Activated CD8-positive, alpha-beta T cell treated with anti-CD3 and anti-CD28 coated beads, Interleukin-2, amount 10 ng/mL, durations not matched to agents 7 days and 5 days (primary cell): ENCODE measurements at regions not wholly inside any gene's neighbourhood (a gene's known extent, or its start where the extent isn't known, plus 50 kb on each side); places are given as distances from the start of the nearest gene placed in this dataset.

ENCODE experiments used
- ATAC-seq: fragments of 150-1000 bp; cut with Tn5 transposase; one replicate; pipeline ENCODE4 v1.10.0; 2021; ENCODE audit warnings: moderate library complexity
- CTCF ChIA-PET: fragments of 350-600 bp; sonication (Branson Sonifier 250); formaldehyde crosslinking; loops from one replicate; lab custom pipeline; 2021; ENCODE audit warnings: antibody characterized with exemption; lab: Charles Lee
- POLR2A ChIA-PET: fragments of 350-600 bp; sonication (Branson Sonifier 250); formaldehyde crosslinking; loops from one replicate; lab custom pipeline; 2021; ENCODE audit warnings: antibody characterized with exemption; lab: Charles Lee
- DNase-seq: peaks from one replicate; pipeline ENCODE4 v3.0.0-alpha.2; 2020
- H3K27ac Mint-ChIP-seq: one replicate; pipeline ENCODE4 v1.8.0; 2021; ENCODE audit warnings: mild to moderate bottlenecking, mixed read lengths
- H3K27me3 Mint-ChIP-seq: one replicate; pipeline ENCODE4 v1.8.0; 2021; ENCODE audit warnings: low read depth, mixed read lengths
- H3K36me3 Mint-ChIP-seq: one replicate; pipeline ENCODE4 v1.8.0; 2021; ENCODE audit warnings: low read depth, mixed read lengths
- H3K4me1 Mint-ChIP-seq: one replicate; pipeline ENCODE4 v1.8.0; 2021; ENCODE audit warnings: low read depth, mixed read lengths
- H3K4me3 Mint-ChIP-seq: one replicate; pipeline ENCODE4 v1.8.0; 2021; ENCODE audit warnings: mild to moderate bottlenecking, mixed read lengths
- H3K9me3 Mint-ChIP-seq: one replicate; pipeline ENCODE4 v1.8.0; 2022; ENCODE audit warnings: mixed read lengths; ENCODE audit not compliant: insufficient read depth

DNA sequence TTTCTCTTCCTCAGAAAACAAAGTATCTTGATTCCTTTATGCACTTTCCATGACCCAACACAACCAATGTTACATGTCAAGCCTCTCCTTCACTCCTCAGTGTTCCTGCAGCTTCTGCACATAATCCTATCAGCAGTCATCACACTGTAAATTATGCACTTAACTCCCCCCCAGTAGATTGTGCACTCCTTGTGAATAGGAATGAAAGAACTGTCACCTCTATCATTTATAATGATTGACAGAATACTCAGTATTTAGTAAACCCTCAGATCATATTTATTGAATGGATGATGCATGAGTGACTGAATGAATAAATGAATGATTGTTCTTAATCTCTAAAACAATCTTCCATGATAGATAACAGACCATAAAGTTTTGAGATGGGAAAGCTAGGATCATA, 253.3 kb downstream of the HS3ST1 start:
- no peak overlapping the region for H3K27ac Mint-ChIP-seq
- CTCF ChIA-PET, result no interaction called here
- ATAC-seq (no peak), DNase-seq (no peak)
- no peak overlapping the region for H3K4me3 Mint-ChIP-seq
- no peaks in the 10 kb centered on the region for H3K9me3 Mint-ChIP-seq
- no peaks in the 10 kb centered on the region for H3K27me3 Mint-ChIP-seq
- POLR2A ChIA-PET, result no interaction called here
- H3K4me1 Mint-ChIP-seq, result no peaks in the 10 kb centered on the region
- H3K36me3 Mint-ChIP-seq, result no peaks in the 10 kb centered on the region

DNA sequence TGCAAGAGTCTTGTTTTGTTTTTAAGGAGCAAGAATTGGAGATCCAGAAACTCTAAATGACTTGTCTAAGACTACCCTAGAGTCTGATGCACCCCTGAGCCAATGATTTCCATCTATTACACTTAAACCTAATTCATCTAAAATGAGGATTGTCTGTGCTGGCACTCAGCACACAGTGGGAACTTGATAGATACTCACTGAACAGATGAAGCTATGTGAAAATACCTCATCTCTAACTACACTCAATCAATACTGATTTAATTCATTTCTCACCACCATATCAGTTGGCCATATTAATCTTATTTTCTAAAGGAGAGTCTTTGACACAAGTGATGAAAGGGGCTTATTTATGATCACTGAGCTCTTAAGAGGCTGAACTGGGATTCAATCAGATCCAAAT, 262.1 kb downstream of the HS3ST1 start:
- ChIA-PET POLR2A (no interaction called here), CTCF (no interaction called here)
- DNase-seq (no peak), ATAC-seq (no peak)
- Mint-ChIP-seq H3K27me3 (no peaks in the 10 kb centered on the region), H3K36me3 (no peaks in the 10 kb centered on the region), H3K4me1 (no peaks in the 10 kb centered on the region), H3K9me3 (no peaks in the 10 kb centered on the region), H3K4me3 (no peak overlapping the region), H3K27ac (no peak overlapping the region)

DNA sequence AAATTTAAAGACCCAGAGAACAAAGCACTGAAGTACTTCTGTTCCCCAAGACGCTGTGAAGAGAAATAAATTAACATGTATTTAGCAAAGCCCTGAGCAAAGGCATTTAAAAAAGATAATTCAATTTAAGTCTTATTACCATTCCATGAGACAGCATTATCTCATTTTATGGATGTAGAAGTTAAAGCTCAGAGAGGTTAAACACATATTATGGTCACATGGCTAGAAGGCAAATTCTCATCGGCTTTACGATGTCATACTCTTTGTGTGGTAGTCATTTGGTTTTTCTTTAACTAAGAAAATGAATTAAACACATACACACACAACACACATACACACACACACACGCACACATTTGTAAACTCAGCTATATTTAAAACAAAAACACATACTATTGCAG, 262.7 kb downstream of the HS3ST1 start:
- Mint-ChIP-seq H3K4me3 (no peak overlapping the region), H3K36me3 (no peaks in the 10 kb centered on the region), H3K27me3 (no peaks in the 10 kb centered on the region), H3K9me3 (no peaks in the 10 kb centered on the region), H3K27ac (no peak overlapping the region), H3K4me1 (no peaks in the 10 kb centered on the region)
- no peak for DNase-seq
- ATAC-seq, result no peak
- CTCF ChIA-PET, result no interaction called here
- POLR2A ChIA-PET, result no interaction called here

DNA sequence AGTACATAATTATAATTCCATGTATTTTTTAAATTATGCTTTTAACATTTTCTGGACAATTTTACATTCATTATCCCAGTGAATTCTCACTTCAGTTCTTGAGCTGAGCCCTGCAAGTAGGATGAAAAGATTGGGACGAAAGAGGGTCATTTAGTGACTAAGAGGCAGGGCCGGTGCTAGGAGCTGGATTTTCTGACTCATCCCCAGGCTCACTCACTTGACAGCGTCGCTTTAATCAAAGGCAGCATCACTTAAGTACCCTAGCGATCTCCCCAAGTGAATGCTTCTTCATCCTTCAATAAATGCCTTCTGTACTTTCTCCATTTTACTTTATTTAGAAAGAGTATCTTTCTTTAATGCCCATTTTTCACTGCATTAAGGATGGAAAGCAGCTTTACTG, 263.6 kb downstream of the HS3ST1 start:
- Mint-ChIP-seq H3K4me3 (no peak overlapping the region), H3K27me3 (peaks cover 2% of the 10 kb centered on the region), H3K9me3 (no peaks in the 10 kb centered on the region), H3K4me1 (no peaks in the 10 kb centered on the region), H3K36me3 (no peaks in the 10 kb centered on the region), H3K27ac (no peak overlapping the region)
- DNase-seq (no peak), ATAC-seq (no peak)
- CTCF ChIA-PET, result no interaction called here
- POLR2A ChIA-PET, result no interaction called here

DNA sequence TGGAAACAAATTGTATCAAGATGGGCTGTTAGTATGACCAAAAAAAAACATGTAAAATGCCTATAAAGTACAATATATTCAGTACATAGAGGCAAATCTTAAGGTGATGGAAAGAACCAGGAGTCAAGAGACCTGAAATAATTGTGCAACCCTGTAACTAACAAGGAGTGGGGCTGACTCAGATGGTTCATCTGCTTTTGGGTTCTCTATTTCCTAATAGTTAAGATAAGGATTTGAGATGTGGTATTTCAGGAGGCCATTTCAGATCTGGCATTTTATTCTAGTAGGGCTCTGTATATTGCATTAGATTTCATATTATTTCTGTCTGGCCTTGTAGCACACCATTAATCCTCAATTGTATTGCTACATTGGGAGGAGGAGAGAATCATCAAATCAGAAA, 268.4 kb downstream of the HS3ST1 start:
- DNase-seq (no peak), ATAC-seq (no peak)
- no peaks in the 10 kb centered on the region for H3K4me1 Mint-ChIP-seq
- no peaks in the 10 kb centered on the region for H3K36me3 Mint-ChIP-seq
- H3K4me3 Mint-ChIP-seq, result no peak overlapping the region
- ChIA-PET CTCF (no interaction called here), POLR2A (no interaction called here)
- no peaks in the 10 kb centered on the region for H3K9me3 Mint-ChIP-seq
- H3K27me3 Mint-ChIP-seq, result peaks cover 5% of the 10 kb centered on the region
- H3K27ac Mint-ChIP-seq, result no peak overlapping the region

DNA sequence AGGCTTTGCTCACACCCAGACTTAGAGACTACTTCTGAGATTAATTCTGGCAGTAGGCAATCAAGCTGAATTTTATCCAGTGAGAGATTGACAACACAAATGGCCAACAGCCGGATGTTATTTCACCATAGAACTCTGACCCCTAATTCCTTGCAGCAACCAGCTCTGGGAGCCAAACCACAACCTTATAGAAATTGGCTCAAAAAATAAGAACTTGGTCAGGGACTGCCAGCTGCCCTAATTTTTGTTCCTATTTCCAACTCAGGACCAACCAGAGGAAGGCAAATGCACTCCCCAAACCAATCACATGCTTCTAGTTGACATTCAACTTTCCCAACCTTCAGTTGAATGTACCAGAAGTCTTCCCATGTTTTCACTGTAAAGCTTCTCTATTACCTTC, 269.7 kb downstream of the HS3ST1 start:
- no peaks in the 10 kb centered on the region for H3K4me1 Mint-ChIP-seq
- CTCF ChIA-PET, result no interaction called here
- POLR2A ChIA-PET, result no interaction called here

DNA sequence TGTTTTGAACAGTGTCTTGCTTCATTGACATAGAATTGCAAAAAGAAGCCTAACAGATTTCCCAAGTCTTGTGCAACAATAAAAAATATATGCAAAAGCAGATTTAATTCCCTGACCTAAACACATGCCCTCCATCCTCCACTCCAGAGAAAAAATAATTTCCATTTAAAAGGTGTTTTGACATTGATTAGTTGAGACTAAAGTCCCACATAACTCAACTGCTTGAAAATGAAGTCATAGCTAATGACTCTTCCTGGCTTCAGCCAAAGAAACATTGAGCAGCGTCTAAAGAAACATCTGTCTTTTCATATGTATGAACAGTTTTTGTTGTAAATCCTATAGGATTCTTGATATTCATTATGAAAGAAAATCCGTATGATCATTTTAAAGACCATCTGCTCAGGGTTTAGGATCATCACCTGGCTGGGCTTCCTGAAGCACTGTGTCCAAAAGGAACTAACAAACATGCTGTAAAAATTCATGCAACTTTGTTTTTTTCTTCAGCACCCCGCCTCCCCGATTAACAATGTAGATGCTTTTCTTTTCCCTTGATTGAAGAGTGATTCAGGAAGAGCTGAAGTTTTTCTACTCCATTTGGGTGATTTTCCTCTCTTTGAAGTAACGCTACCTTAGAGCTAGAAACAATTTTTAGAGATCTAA, 273.4 kb downstream of the HS3ST1 start:
- Mint-ChIP-seq H3K36me3 (no peaks in the 10 kb centered on the region), H3K9me3 (no peaks in the 10 kb centered on the region), H3K4me1 (no peaks in the 10 kb centered on the region), H3K27me3 (peaks cover 5% of the 10 kb centered on the region), H3K4me3 (no peak overlapping the region), H3K27ac (no peak overlapping the region)
- CTCF ChIA-PET, result interaction anchor here (0.6 kb wide), 1 partner anchor 363 kb away, joined by 3 read pairs; no protein-coding TSS in a partner anchor
- DNase-seq (no peak), ATAC-seq (no peak)
- POLR2A ChIA-PET, result no interaction called here

More for the DNA sequence above, 269.7 kb downstream of the HS3ST1 start:
- ATAC-seq, result no peak
- Mint-ChIP-seq H3K27ac (no peak overlapping the region), H3K9me3 (no peaks in the 10 kb centered on the region), H3K4me3 (no peak overlapping the region), H3K27me3 (peaks cover 5% of the 10 kb centered on the region), H3K36me3 (no peaks in the 10 kb centered on the region)
- no peak for DNase-seq

DNA sequence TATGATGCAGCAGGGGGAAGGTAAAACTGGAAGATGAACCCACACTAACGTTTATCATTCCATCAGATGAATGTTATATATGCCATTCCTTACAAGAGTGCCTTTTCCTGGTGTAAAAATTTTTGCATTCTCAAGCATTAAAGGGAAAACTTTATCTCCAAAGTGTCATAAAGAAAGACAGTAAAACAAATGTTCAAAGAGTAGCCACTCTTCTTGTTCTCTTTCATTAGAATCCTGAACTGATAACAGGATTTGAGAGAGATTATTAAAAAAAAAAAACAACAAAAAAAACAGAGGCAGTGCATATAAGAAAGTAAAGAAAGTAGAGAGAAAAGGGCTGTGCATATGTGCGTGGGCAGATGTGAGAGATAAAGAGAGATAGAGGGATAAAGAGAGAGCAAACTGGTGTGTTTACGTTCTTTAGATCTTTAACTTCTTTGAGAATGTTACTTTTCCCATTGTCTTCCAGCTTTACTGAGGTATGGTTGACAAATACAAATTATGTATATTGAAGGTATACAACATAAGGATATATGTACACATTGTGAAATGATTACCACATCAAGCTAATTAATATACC, 275.4 kb downstream of the HS3ST1 start:
- Mint-ChIP-seq H3K27me3 (peaks cover 2% of the 10 kb centered on the region), H3K4me1 (no peaks in the 10 kb centered on the region), H3K4me3 (no peak overlapping the region), H3K9me3 (no peaks in the 10 kb centered on the region), H3K27ac (no peak overlapping the region), H3K36me3 (no peaks in the 10 kb centered on the region)
- no peak for ATAC-seq
- DNase-seq, result no peak
- POLR2A ChIA-PET, result no interaction called here
- CTCF ChIA-PET, result no interaction called here

DNA sequence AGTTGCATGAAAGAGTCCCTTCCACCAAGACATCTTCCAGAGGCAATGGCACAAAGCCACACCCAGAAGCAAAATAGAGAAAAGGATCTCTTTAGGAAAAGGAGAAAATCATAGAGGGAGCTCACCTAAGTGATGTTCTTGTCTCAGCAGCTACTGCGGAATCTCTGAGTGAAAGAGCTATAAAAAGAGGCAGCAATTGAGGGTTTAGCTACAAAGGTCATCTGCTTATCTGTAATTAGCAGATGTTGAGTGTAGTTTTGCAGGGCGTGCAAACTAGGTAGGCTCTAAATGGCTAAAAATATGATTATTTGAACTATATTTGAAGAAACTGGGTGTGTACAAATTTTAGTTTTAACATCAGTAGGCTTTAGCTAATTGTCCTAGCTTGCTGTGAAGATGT, 276.0 kb downstream of the HS3ST1 start:
- Mint-ChIP-seq H3K4me1 (no peaks in the 10 kb centered on the region), H3K36me3 (no peaks in the 10 kb centered on the region), H3K4me3 (no peak overlapping the region), H3K9me3 (no peaks in the 10 kb centered on the region), H3K27me3 (peaks cover 2% of the 10 kb centered on the region), H3K27ac (no peak overlapping the region)
- no peak for ATAC-seq
- CTCF ChIA-PET, result no interaction called here
- POLR2A ChIA-PET, result no interaction called here
- no peak for DNase-seq

DNA sequence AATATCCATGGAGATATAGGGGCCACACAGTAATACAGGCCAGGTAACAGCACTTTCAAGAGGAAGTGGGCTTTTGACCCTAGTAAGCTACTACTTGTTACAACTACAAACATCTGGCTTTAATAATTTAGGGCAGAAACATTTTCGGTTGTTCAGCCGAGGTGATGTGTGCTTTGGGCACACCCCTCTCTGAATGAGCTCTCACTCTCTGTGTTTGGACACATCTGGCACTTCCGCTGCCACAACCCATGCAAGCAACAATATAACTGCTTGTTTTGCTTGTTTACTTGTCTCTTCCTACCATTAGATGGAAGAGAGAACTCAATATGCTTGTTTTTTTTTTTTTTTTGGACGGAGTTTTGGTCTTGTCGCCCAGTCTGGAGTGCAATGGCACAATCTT, 277.2 kb downstream of the HS3ST1 start:
- ChIA-PET POLR2A (no interaction called here), CTCF (no interaction called here)
- DNase-seq (no peak), ATAC-seq (no peak)
- Mint-ChIP-seq H3K27me3 (peaks cover 2% of the 10 kb centered on the region), H3K36me3 (no peaks in the 10 kb centered on the region), H3K27ac (no peak overlapping the region), H3K4me3 (no peak overlapping the region), H3K9me3 (no peaks in the 10 kb centered on the region), H3K4me1 (no peaks in the 10 kb centered on the region)

DNA sequence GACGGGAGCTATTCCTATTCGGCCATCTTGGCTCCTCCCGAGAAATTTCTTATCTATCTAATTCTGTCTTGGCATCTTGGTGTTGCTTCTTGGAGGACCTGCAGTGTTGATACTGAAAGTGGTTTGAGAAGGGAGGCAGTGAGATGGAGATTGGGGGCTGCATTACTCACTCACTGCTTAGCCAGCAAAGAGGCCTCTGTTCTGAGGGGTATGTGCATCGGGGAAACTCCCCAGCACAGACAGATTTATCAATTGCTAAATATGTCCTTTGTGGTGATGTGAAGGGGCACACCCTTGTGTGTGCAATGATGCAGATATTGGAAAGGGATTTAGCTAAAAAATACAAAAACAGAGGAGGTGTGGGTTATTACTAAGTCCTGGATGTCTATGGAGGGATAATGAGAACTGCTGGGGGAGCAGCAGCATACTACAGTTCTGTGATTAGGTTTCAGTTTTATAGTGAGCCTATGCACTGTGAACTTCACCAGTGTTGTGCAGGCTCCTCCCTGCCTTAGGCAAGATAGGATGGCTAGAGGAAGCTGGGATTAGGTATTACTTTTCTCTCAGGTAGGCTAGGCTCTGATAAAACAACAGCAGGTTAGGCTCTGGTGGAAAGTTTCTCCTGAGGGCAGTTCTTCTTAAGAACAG, 279.0 kb downstream of the HS3ST1 start:
- Mint-ChIP-seq H3K4me1 (no peaks in the 10 kb centered on the region), H3K9me3 (no peaks in the 10 kb centered on the region), H3K4me3 (no peak overlapping the region), H3K27ac (no peak overlapping the region), H3K27me3 (no peaks in the 10 kb centered on the region), H3K36me3 (no peaks in the 10 kb centered on the region)
- ChIA-PET POLR2A (no interaction called here), CTCF (no interaction called here)
- ATAC-seq (no peak), DNase-seq (no peak)

DNA sequence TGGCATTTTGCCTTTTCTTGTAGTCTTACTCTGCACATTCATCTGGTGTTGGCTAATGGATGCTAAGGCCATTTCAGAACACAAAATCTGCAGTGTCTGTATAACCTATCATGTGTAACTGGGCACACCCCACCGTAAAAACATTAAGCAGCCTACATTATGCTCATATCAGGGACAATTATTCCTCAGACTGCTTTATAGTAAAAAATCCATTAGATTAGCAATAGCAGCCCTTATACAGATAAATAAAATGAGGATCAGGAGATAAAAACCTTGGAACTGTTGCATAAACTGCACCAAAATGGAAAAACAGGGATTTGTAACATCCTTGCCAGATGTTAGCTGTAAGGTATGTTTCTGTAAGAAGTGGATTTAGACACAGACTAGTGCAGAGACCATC, 288.8 kb downstream of the HS3ST1 start:
- DNase-seq (no peak), ATAC-seq (no peak)
- CTCF ChIA-PET, result no interaction called here
- Mint-ChIP-seq H3K27me3 (no peaks in the 10 kb centered on the region), H3K27ac (no peak overlapping the region), H3K9me3 (no peaks in the 10 kb centered on the region), H3K4me1 (no peaks in the 10 kb centered on the region), H3K36me3 (no peaks in the 10 kb centered on the region), H3K4me3 (no peak overlapping the region)
- POLR2A ChIA-PET, result no interaction called here
